Nephron progenitor cell (in vitro differentiated cells): ENCODE measurements at regions not wholly inside any gene's neighbourhood (a gene's known extent, or its start where the extent isn't known, plus 50 kb on each side); places are given as distances from the start of the nearest gene placed in this dataset.

Source experiments
- DNase-seq: peaks from one replicate; pipeline ENCODE4 v3.0.0; 2021
- H3K27ac Mint-ChIP-seq: 2 replicates; pipeline ENCODE4 v1.8.0; 2021; ENCODE audit warnings: mild to moderate bottlenecking, moderate library complexity, mixed read lengths
- H3K27me3 Mint-ChIP-seq: 2 replicates; pipeline ENCODE4 v1.8.0; 2021; ENCODE audit warnings: mild to moderate bottlenecking, low read depth, mixed read lengths; ENCODE audit not compliant: poor library complexity
- H3K36me3 Mint-ChIP-seq: 2 replicates; pipeline ENCODE4 v1.8.0; 2021; ENCODE audit warnings: low read depth, mixed read lengths
- H3K4me1 Mint-ChIP-seq: 2 replicates; pipeline ENCODE4 v1.8.0; 2021; ENCODE audit warnings: mixed read lengths
- H3K4me3 Mint-ChIP-seq: 2 replicates; pipeline ENCODE4 v1.8.0; 2021; ENCODE audit warnings: mild to moderate bottlenecking, moderate library complexity, mixed read lengths
- H3K9me3 Mint-ChIP-seq: 2 replicates; pipeline ENCODE4 v1.8.0; 2021; ENCODE audit warnings: mild to moderate bottlenecking, moderate library complexity, mixed read lengths
- TF ChIP-seq, protein P1 (sequence below): fragments of 200-600 bp; sonication (generic); IDR thresholded peaks from 2 replicates; pipeline ENCODE4 v1.5.0; 2021; ENCODE audit warnings: antibody characterized with exemption

DNA sequence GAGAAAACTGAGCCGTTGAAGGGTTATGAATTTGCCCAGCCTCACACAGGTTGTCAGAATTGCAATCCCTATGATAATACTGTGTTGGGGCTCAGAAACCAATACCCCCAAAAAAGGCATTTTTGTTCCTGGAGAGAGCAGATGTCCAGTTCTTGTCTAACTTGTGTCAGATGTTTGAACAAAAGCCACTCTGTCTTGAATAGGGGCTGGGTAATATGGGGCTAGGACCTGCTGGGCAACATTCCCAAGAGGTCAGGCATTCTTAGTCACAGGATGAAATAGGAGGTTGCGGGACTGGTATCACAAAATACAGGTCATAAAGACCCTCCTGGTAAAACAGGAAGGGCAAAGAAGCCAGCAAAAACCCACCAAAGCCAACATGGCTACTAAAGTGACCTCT is 482.1 kb downstream of the IPMK start:
- TF ChIP-seq, protein P1, sequence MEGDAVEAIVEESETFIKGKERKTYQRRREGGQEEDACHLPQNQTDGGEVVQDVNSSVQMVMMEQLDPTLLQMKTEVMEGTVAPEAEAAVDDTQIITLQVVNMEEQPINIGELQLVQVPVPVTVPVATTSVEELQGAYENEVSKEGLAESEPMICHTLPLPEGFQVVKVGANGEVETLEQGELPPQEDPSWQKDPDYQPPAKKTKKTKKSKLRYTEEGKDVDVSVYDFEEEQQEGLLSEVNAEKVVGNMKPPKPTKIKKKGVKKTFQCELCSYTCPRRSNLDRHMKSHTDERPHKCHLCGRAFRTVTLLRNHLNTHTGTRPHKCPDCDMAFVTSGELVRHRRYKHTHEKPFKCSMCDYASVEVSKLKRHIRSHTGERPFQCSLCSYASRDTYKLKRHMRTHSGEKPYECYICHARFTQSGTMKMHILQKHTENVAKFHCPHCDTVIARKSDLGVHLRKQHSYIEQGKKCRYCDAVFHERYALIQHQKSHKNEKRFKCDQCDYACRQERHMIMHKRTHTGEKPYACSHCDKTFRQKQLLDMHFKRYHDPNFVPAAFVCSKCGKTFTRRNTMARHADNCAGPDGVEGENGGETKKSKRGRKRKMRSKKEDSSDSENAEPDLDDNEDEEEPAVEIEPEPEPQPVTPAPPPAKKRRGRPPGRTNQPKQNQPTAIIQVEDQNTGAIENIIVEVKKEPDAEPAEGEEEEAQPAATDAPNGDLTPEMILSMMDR, result no peak
- H3K4me1 Mint-ChIP-seq, result no peaks in the 10 kb centered on the region
- peaks cover 2% of the 10 kb centered on the region for H3K27me3 Mint-ChIP-seq
- no peak overlapping the region for H3K27ac Mint-ChIP-seq
- no peak overlapping the region for H3K4me3 Mint-ChIP-seq
- H3K9me3 Mint-ChIP-seq, result no peaks in the 10 kb centered on the region
- no peaks in the 10 kb centered on the region for H3K36me3 Mint-ChIP-seq
- no peak for DNase-seq

DNA sequence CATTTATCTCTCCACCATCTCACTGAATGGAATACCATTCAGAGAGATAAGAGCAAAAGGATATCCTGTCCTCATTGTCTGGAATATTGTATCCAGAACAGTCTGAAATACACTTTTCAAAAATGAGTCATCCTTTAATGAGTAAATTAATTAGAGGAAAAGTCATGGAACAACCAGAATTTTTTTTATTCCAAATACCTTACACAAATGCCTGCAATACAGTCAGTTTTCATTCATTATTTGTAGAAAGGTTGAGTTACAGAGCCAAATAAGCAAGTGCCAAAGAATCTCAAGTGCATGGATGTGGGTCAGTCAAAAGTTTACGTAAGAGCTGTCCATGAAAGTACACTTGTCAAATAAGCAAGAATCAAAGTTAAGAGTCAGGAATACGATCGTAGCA is 482.6 kb downstream of the IPMK start:
- H3K36me3 Mint-ChIP-seq, result no peaks in the 10 kb centered on the region
- H3K27ac Mint-ChIP-seq, result no peak overlapping the region
- no peaks in the 10 kb centered on the region for H3K9me3 Mint-ChIP-seq
- TF ChIP-seq, protein P1, result no peak
- no peak overlapping the region for H3K4me3 Mint-ChIP-seq
- no peak for DNase-seq
- H3K4me1 Mint-ChIP-seq, result no peaks in the 10 kb centered on the region
- peaks cover 2% of the 10 kb centered on the region for H3K27me3 Mint-ChIP-seq

DNA sequence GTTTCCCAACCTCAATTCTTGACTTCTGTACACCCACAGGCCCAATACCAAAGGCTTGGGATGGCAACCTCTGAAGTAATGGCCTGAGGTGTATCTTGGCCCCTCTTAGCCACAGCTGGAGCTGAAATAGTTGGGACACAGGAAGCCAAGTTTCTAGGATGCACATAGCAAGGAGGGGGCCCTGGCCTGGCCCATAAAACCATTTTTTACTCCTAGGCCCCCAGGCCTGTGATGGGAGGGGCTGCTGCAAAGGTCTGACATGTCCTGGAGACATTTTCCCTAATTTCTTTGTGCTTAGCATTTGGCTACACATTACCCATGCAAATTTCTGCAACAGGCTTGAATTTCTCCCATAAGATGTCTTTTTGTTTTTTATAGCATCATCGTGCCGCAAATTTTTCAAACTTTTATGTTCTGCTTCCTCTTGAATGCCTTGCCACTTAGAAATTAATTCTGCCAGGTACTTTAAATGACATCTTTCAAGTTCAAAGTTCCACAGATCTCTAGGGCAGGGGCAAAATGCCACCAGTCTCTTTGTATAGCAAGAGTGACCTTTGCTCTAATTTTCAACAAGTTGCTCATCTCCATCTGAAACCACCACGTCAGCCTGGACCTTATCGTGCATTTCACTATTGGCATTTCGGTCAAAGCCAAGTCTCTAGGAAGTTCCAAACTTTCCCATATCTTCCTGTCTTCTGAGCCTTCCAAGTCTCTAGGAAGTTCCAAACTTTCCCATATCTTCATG is 490.8 kb downstream of the IPMK start:
- Mint-ChIP-seq H3K27ac (no peak overlapping the region), H3K4me1 (no peaks in the 10 kb centered on the region), H3K36me3 (no peaks in the 10 kb centered on the region), H3K27me3 (no peaks in the 10 kb centered on the region), H3K9me3 (peaks cover 16% of the 10 kb centered on the region), H3K4me3 (no peak overlapping the region)
- no peak for DNase-seq
- TF ChIP-seq, protein P1, result no peak

- H3K36me3 Mint-ChIP-seq, result no peaks in the 10 kb centered on the region
- H3K27ac Mint-ChIP-seq, result no peak overlapping the region
- no peaks in the 10 kb centered on the region for H3K27me3 Mint-ChIP-seq
- H3K9me3 Mint-ChIP-seq, result peaks cover 16% of the 10 kb centered on the region
- no peaks in the 10 kb centered on the region for H3K4me1 Mint-ChIP-seq
- DNase-seq, result no peak
- TF ChIP-seq, protein P1, result no peak
- H3K4me3 Mint-ChIP-seq, result no peak overlapping the region
These were observed 492.4 kb downstream of the IPMK start for GRCh38 chr10:57775250-57775649.

DNA sequence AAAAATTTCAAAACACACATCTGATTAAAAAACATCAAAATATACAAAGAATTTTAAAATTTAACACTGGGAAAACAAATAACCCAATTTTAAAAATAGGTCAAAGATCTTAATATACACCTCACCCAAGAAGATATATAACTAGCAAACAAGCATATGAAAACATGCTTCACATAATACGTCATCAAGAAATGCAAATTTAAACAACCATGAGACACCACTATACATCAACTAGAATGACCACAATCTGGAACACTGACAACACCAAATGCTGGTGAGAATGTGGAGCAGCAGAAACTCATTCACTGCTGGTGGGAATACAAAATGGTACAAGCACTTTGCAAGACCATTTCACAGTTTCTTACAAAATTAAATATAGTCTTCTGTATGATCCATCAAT is 498.4 kb downstream of the IPMK start:
- Mint-ChIP-seq H3K9me3 (peaks cover 10% of the 10 kb centered on the region), H3K4me3 (no peak overlapping the region), H3K27me3 (no peaks in the 10 kb centered on the region), H3K27ac (no peak overlapping the region), H3K36me3 (no peaks in the 10 kb centered on the region), H3K4me1 (no peaks in the 10 kb centered on the region)
- no peak for DNase-seq
- TF ChIP-seq, protein P1, result no peak

DNA sequence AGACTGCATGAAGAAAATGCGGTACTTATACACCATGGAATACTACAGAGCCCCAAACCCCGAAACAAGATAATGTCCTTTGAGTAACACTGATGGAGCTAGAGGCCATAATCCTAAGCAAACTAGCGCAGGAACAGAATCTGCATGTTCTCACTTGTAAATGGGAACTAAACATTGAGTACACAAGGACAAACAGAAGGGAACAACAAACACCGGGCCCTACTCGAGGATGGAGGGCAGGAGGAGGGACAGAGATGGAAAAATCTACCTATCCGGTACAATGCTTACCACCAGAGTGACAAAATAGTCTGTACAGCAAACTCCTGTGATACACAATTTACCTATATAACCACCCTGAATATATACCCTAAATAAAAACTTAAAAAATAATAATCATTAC is 507.9 kb downstream of the IPMK start:
- Mint-ChIP-seq H3K27me3 (peaks cover 3% of the 10 kb centered on the region), H3K4me1 (no peaks in the 10 kb centered on the region), H3K4me3 (no peak overlapping the region), H3K36me3 (no peaks in the 10 kb centered on the region), H3K27ac (no peak overlapping the region), H3K9me3 (no peaks in the 10 kb centered on the region)
- no peak for DNase-seq
- TF ChIP-seq, protein P1, result no peak
